Osteoblast (primary cell): ENCODE measurements at regions not wholly inside any gene's neighbourhood (a gene's known extent, or its start where the extent isn't known, plus 50 kb on each side); places are given as distances from the start of the nearest gene placed in this dataset.
A peak's percentile ranks its signal among the peaks of the same experiment; 100 is the strongest.

Experiments used
- DNase-seq: peaks from one replicate; pipeline ENCODE4 v3.0.0; 2011; ENCODE audit warnings: low spot score, mixed read lengths; ENCODE audit not compliant: insufficient read length; ENCODE audit errors: missing footprints
- H2AFZ ChIP-seq: 2 replicates; pipeline ENCODE4 v1.6.0; 2011; ENCODE audit warnings: mild to moderate bottlenecking, low read length
- H3K27ac ChIP-seq: 2 replicates; pipeline ENCODE4 v1.5.1; 2011; ENCODE audit warnings: mild to moderate bottlenecking, low read depth, low read length, moderate library complexity
- H3K27me3 ChIP-seq: 2 replicates; pipeline ENCODE4 v1.6.0; 2012; ENCODE audit warnings: mild to moderate bottlenecking, control low read depth, inconsistent platforms, low read length, moderate library complexity; ENCODE audit not compliant: insufficient read depth
- H3K36me3 ChIP-seq: 2 replicates; pipeline ENCODE4 v1.5.1; 2011; ENCODE audit warnings: mild to moderate bottlenecking, low read length, control low read depth, moderate library complexity; ENCODE audit not compliant: insufficient read depth
- H3K4me1 ChIP-seq: 2 replicates; pipeline ENCODE4 v1.5.1; 2011; ENCODE audit warnings: mild to moderate bottlenecking, low read length, control low read depth, moderate library complexity; ENCODE audit not compliant: insufficient read depth
- H3K4me2 ChIP-seq: 2 replicates; pipeline ENCODE4 v1.6.0; 2011; ENCODE audit warnings: mild to moderate bottlenecking, low read length; ENCODE audit not compliant: insufficient read depth
- H3K4me3 ChIP-seq: fragments of 200-600 bp; sonication (generic); 3 replicates; pipeline ENCODE4 v1.5.1; 2012; ENCODE audit warnings: mild to moderate bottlenecking, low read length, inconsistent platforms; ENCODE audit not compliant: insufficient read depth
- H3K79me2 ChIP-seq: 2 replicates; pipeline ENCODE4 v1.6.0; 2012; ENCODE audit warnings: mild to moderate bottlenecking, low read length, control low read depth, inconsistent platforms; ENCODE audit not compliant: insufficient read depth
- H3K9me3 ChIP-seq: 2 replicates; pipeline ENCODE4 v1.5.1; 2011; ENCODE audit warnings: low read depth, low read length, control low read depth
- H4K20me1 ChIP-seq: 2 replicates; pipeline ENCODE4 v1.6.0; 2012; ENCODE audit warnings: mild to moderate bottlenecking, low read length, control low read depth; ENCODE audit not compliant: insufficient read depth
- CTCF ChIP-seq: IDR thresholded peaks from 2 replicates; pipeline ENCODE4 v1.5.1; 2011; ENCODE audit warnings: mild to moderate bottlenecking, low read depth, low read length, moderate library complexity; ENCODE audit errors: extremely low read depth

DNA sequence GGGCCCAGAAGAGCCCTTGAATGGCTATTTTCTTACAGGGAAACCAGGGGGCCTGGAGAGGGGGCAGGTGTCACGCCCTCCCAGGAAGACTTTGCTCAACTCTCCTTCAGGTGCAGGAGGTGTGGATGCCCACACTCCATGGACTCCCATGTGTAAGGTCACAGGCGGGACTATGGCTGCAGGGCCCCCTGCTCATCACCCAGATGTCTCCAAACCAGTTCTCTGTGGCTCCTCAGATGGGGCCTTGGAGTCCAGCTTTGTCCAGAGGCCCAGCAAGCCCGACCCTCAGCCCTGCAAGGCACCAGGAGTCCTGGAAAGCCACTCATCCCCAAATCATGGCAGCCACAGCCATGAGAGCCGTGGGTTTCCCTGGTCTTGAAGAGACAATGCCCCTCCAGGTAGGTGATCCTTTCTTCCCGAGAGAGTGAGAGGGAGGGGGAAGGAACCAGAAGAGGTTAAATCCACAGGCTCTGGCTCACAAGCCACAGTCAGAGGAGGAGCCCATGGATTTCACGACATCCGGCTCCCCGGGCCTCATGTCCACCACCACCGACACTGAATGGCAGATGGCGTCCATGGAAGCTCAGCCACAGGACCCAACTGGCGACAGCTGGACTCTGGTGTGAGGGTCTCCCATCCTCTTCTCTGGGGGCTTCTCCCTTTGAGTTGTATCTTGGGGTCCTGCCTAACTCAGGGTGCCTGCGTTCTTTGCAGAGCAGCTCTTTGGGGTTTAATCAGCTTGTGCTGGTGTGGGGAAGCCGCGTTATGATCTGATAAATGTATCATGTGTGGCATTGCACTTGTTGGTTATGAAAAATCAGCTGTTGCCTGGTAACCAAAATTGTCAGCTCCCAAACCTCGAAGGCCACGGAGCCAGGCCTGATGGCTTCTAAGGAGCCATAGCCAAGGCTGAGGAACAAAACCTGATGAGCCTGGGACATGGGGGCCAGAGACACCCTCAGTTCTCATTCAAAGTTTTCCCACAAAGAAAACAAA is 620.4 kb downstream of the BRD1 start:
- Histone ChIP-seq H4K20me1 (no peaks in the 10 kb centered on the region), H3K27ac (no peak overlapping the region), H3K36me3 (no peaks in the 10 kb centered on the region), H3K27me3 (no peaks in the 10 kb centered on the region), H3K9me3 (no peaks in the 10 kb centered on the region), H3K4me1 (no peaks in the 10 kb centered on the region), H3K4me3 (no peak overlapping the region), H3K4me2 (no peak overlapping the region), H3K79me2 (no peaks in the 10 kb centered on the region), H2AFZ (no peak overlapping the region)
- no peak for DNase-seq
- no peak for TF ChIP-seq CTCF

GRCh38 chr22:49206281-49206680 is 621.4 kb downstream of the BRD1 start:
- H3K4me2 ChIP-seq: no peak overlapping the region
- TF ChIP-seq CTCF: no peak
- H3K9me3 ChIP-seq: no peaks in the 10 kb centered on the region
- no peak overlapping the region for H3K27ac ChIP-seq
- no peaks in the 10 kb centered on the region for H3K79me2 ChIP-seq
- H3K27me3 ChIP-seq: no peaks in the 10 kb centered on the region
- H3K4me1 ChIP-seq: no peaks in the 10 kb centered on the region
- no peaks in the 10 kb centered on the region for H3K36me3 ChIP-seq
- DNase-seq: peak; percentile 65
- H4K20me1 ChIP-seq: no peaks in the 10 kb centered on the region
- no peak overlapping the region for H2AFZ ChIP-seq
- no peak overlapping the region for H3K4me3 ChIP-seq

GRCh38 chr22:49205483-49205800 is 622.2 kb downstream of the BRD1 start:
- no peak for TF ChIP-seq CTCF

DNA sequence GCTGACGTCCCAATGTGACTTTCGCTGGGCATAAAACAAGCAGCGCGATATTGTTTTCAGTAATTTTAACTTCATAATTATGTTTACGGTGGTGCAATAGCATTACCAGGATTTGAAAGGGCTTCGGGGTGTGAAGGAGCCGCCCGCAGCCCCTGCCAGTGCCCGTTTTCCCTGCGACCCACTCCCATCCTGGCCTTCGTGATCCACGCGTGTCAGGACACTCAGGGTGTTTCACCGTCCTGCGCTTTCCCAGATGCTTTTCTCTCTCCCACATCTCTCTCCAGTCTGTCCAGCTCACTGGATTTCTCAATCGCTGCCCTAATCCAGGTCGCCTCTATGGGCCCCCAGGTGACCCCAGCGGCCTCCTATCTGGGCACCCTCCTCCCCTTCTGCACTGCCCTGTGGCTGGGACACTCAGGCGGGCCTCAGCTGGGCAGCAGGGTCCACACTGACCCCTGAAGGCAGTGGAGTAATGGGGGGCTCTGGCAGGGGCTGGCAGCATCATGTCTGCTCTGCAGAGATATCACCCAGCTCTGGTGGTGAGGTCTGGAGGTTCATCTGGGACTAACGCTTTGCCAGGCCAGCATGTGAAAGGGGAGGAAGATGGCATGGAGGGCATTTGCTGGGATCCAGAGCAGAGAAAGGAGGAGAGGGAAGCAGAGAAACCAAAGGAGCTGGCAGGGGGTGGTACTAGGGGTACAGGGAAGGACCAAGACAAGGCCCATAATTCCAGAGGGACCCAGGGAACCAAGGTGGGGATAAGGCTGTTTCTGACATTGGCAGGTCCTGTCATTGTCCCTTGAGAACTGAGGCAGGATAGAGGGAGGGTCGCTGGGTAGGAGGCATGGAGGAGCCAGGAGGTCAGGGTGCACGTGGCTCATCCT is 622.8 kb downstream of the BRD1 start:
- H2AFZ ChIP-seq: no peak overlapping the region
- H3K4me3 ChIP-seq: no peak overlapping the region
- no peaks in the 10 kb centered on the region for H3K79me2 ChIP-seq
- H3K4me2 ChIP-seq: no peak overlapping the region
- H3K27ac ChIP-seq: no peak overlapping the region
- no peaks in the 10 kb centered on the region for H3K27me3 ChIP-seq
- no peaks in the 10 kb centered on the region for H4K20me1 ChIP-seq
- TF ChIP-seq CTCF: no peak
- no peaks in the 10 kb centered on the region for H3K9me3 ChIP-seq
- no peaks in the 10 kb centered on the region for H3K4me1 ChIP-seq
- peak; percentile 76 for DNase-seq
- no peaks in the 10 kb centered on the region for H3K36me3 ChIP-seq

More at GRCh38 chr22:49205483-49205800, 622.2 kb downstream of the BRD1 start:
- Histone ChIP-seq H3K36me3 (no peaks in the 10 kb centered on the region), H4K20me1 (no peaks in the 10 kb centered on the region), H3K27ac (no peak overlapping the region), H3K4me2 (no peak overlapping the region), H3K9me3 (no peaks in the 10 kb centered on the region), H3K4me3 (no peak overlapping the region), H3K79me2 (no peaks in the 10 kb centered on the region), H2AFZ (no peak overlapping the region), H3K27me3 (no peaks in the 10 kb centered on the region), H3K4me1 (no peaks in the 10 kb centered on the region)
- no peak for DNase-seq
